ENCODE measurements at regions not wholly inside any gene's neighbourhood (a gene's known extent, or its start where the extent isn't known, plus 50 kb on each side); places are given as distances from the start of the nearest gene placed in this dataset.

- TF ChIP-seq FOXM1 (IDR thresholded peaks at IDR 0.05; ENCODE audit: borderline replicate concordance) (no peak), ZNF384 (IDR thresholded peaks at IDR 0.05) (no peak), LEF1 (IDR thresholded peaks at IDR 0.05; ENCODE audit: borderline replicate concordance) (no peak), SP1 (IDR thresholded peaks at IDR 0.05) (no peak), L3MBTL2 (conservative IDR thresholded peaks at IDR 0.05) (no peak), SUZ12 (IDR thresholded peaks at IDR 0.05) (no peak), TARDBP (IDR thresholded peaks at IDR 0.05) (no peak), HDGF (IDR thresholded peaks at IDR 0.05; ENCODE audit: borderline replicate concordance) (no peak), NFRKB (IDR thresholded peaks at IDR 0.05) (no peak), FOXA1 (IDR thresholded peaks at IDR 0.05) (no peak), CTBP1 (IDR thresholded peaks at IDR 0.05; ENCODE audit: borderline replicate concordance) (no peak), ELF4 (IDR thresholded peaks at IDR 0.05) (no peak), ARNT (IDR thresholded peaks at IDR 0.05) (no peak), BHLHE40 (IDR thresholded peaks at IDR 0.05; ENCODE audit: borderline replicate concordance) (no peak)
These were observed 305.9 kb upstream of the HAND2 start for GRCh38 chr4:173835903-173836302.

All from HEK293T (cell line).